Esophagus muscularis mucosa (tissue), 4 donors: ENCODE measurements at regions not wholly inside any gene's neighbourhood (a gene's known extent, or its start where the extent isn't known, plus 50 kb on each side); places are given as distances from the start of the nearest gene placed in this dataset.
"Not testable (repeated sequence)": the region's sequence is repeated elsewhere in the genome, so short reads cannot be mapped to it uniquely, and the experiment has no call there.

ENCODE experiments used
- DNase-seq: peaks from one replicate; pipeline ENCODE4 v3.0.0-alpha.2; 2017; ENCODE audit errors: extremely low spot score
- H3K27ac ChIP-seq, 4 donors: fragments of 200-600 bp; sonication (generic); replicated peaks in 1 of 4; 1 replicate in 3 of 4; 2 replicates in 1 of 4; pipeline ENCODE4 v1.5.1; 2016 to 2019; ENCODE audit warnings: mild to moderate bottlenecking in 1 of 4
- H3K27me3 ChIP-seq, 4 donors: fragments of 200-600 bp; sonication (generic); one replicate each; pipeline versions ENCODE4 v1.5.1 to v1.6.0; 2016 to 2019
- H3K36me3 ChIP-seq, 4 donors: fragments of 200-600 bp; sonication (generic); one replicate each; pipeline ENCODE4 v1.5.1; 2016 to 2019
- H3K4me1 ChIP-seq, 4 donors: fragments of 200-600 bp; sonication (generic); one replicate each; pipeline ENCODE4 v1.5.1; 2016 to 2019
- H3K4me3 ChIP-seq, 4 donors: fragments of 200-600 bp; sonication (generic); 1 replicate in 2 of 4; 2 replicates in 2 of 4; pipeline ENCODE4 v1.5.1; 2016 to 2019; ENCODE audit warnings: mild to moderate bottlenecking in 4 of 4, moderate library complexity in 1 of 4
- H3K9me3 ChIP-seq, 4 donors: fragments of 200-600 bp; sonication (generic); 1 replicate in 3 of 4; 2 replicates in 1 of 4; pipeline ENCODE4 v1.5.1; 2016 to 2019
- EP300 ChIP-seq: sonication (generic); formaldehyde crosslinking; IDR thresholded peaks from one replicate; pipeline ENCODE4 v1.6.1; 2017; ENCODE audit warnings: antibody characterized with exemption
- POLR2A ChIP-seq: fragments of 450-650 bp; IDR thresholded peaks from one replicate; pipeline ENCODE4 v1.6.1; 2017; ENCODE audit warnings: antibody characterized with exemption, moderate library complexity, mild to moderate bottlenecking, low read depth
- POLR2AphosphoS5 ChIP-seq, 2 donors: sonication (generic); formaldehyde crosslinking; IDR thresholded peaks; one replicate each; pipeline ENCODE4 v1.6.1; 2017; ENCODE audit warnings: antibody characterized with exemption in 2 of 2
- WGBS: methylation state at CpG from one replicate; pipeline ENCODE4 v1.1.5; 2018; 5-methylcytosine and 5-hydroxymethylcytosine counted together
- intact Hi-C: fragments of 100-400 bp; cut with DNase I; formaldehyde crosslinking; loops from one replicate; pipeline ENCODE4 v1.15.1; 2023
- TF ChIP-seq, protein P1 (sequence below), 3 experiments: fragments of 200-600 bp in 2 of 3; fragments of 450-650 bp in 1 of 3; sonication (generic) in 2 of 3; IDR thresholded peaks; one replicate each; pipeline ENCODE4 v1.5.1; 2017 to 2019; ENCODE audit warnings: antibody characterized with exemption in 3 of 3, mild to moderate bottlenecking in 2 of 3, moderate library complexity in 1 of 3

DNA sequence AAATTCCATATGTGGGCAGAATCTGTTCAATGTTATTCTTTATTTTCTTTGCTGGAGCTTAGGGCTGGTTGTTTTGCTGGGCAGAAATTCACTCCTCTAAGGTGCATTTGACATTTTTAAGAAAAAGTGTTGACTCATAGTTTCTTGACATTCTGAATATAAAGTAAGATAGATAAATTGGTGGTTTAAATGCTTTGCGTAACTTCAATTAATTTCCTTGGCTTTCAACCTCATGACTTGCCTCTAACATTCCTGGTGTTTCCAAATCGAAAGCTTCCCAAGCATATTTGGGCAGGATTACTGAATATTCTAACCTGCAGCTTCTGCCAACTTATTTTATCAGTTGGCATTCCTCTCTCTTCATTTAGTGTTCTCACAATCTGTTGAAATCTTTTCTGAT is 718.7 kb upstream of the ADGRB3 start:
- Histone ChIP-seq H3K4me1 (no peaks in the 10 kb centered on the region), H3K4me3 (no peak overlapping the region), H3K27me3 (no peaks in the 10 kb centered on the region), H3K27ac (no peak overlapping the region), H3K9me3 (no peaks in the 10 kb centered on the region), H3K36me3 (no peaks in the 10 kb centered on the region)
- TF ChIP-seq POLR2AphosphoS5 (IDR thresholded peaks at IDR 0.05) (no peak), POLR2A (no peak), EP300 (no peak)
- TF ChIP-seq, protein P1, sequence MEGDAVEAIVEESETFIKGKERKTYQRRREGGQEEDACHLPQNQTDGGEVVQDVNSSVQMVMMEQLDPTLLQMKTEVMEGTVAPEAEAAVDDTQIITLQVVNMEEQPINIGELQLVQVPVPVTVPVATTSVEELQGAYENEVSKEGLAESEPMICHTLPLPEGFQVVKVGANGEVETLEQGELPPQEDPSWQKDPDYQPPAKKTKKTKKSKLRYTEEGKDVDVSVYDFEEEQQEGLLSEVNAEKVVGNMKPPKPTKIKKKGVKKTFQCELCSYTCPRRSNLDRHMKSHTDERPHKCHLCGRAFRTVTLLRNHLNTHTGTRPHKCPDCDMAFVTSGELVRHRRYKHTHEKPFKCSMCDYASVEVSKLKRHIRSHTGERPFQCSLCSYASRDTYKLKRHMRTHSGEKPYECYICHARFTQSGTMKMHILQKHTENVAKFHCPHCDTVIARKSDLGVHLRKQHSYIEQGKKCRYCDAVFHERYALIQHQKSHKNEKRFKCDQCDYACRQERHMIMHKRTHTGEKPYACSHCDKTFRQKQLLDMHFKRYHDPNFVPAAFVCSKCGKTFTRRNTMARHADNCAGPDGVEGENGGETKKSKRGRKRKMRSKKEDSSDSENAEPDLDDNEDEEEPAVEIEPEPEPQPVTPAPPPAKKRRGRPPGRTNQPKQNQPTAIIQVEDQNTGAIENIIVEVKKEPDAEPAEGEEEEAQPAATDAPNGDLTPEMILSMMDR (IDR thresholded peaks at IDR 0.05) = no peak
- no peak for DNase-seq
- intact Hi-C loops = no loop called here
- 74% methylated on average over 2 of the region's 2 CpGs for WGBS

DNA sequence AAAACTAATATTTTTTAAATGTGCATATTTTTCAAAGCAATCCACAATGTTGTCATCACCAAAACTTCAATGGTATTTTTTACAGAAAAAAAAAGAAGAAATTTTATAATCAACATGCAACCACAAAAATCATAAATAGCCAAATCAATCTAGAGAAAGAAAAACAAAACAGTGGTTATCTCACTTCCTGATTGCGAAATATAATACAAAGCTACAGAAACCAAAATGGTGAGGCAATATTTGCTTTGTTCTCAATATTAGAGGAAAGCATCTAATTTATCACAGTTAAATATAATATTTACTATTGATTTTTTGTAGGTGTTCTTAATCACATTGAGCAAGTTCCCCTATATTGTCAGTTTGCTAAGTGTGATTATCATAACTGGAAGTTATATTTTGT is 720.7 kb upstream of the ADGRB3 start:
- H3K36me3 ChIP-seq = no peaks in the 10 kb centered on the region
- no peak overlapping the region for H3K4me3 ChIP-seq
- no peak for DNase-seq
- 0% methylated on average over 1 of the region's 1 CpG for WGBS
- no peak overlapping the region for H3K27ac ChIP-seq
- no peaks in the 10 kb centered on the region for H3K27me3 ChIP-seq
- no peaks in the 10 kb centered on the region for H3K9me3 ChIP-seq
- intact Hi-C loops = no loop called here
- H3K4me1 ChIP-seq = no peaks in the 10 kb centered on the region
- no peak for TF ChIP-seq POLR2A
- TF ChIP-seq POLR2AphosphoS5 (IDR thresholded peaks at IDR 0.05) = no peak
- TF ChIP-seq EP300 = no peak
- TF ChIP-seq, protein P1 (IDR thresholded peaks at IDR 0.05) = no peak

GRCh38 chr6:67909354-67909753 is 725.7 kb upstream of the ADGRB3 start:
- no peak overlapping the region for H3K4me3 ChIP-seq
- no peak for TF ChIP-seq EP300
- TF ChIP-seq POLR2AphosphoS5 (IDR thresholded peaks at IDR 0.05) = no peak
- TF ChIP-seq POLR2A = no peak
- TF ChIP-seq, protein P1 (IDR thresholded peaks at IDR 0.05) = no peak
- no peak for DNase-seq
- WGBS = 84% methylated on average over 2 of the region's 2 CpGs
- no peaks in the 10 kb centered on the region for H3K36me3 ChIP-seq
- H3K27ac ChIP-seq = no peak overlapping the region
- no peaks in the 10 kb centered on the region for H3K27me3 ChIP-seq
- intact Hi-C loops = no loop called here
- H3K4me1 ChIP-seq = no peaks in the 10 kb centered on the region
- H3K9me3 ChIP-seq = no peaks in the 10 kb centered on the region

DNA sequence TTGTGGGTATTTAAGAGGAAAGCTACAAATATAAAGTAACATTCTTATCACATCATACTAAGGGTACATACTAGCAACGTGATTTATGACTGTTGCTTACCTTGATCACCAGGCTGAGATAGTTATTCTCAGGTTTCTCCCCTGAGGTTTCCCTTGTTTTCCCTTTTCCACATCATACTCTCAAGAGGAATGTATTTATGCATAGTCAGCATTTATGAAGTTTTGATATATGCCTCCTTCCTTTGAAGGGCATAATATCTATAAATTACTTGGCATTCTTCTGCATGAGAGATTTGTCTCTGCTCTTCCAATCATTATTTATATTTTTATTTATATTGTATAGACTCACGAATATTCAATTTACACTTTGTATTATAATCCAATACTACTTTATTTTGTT is 726.7 kb upstream of the ADGRB3 start:
- DNase-seq = no peak
- Histone ChIP-seq H3K4me3 (no peak overlapping the region), H3K36me3 (no peaks in the 10 kb centered on the region), H3K27me3 (no peaks in the 10 kb centered on the region), H3K27ac (no peak overlapping the region), H3K4me1 (no peaks in the 10 kb centered on the region), H3K9me3 (no peaks in the 10 kb centered on the region)
- TF ChIP-seq POLR2AphosphoS5 (IDR thresholded peaks at IDR 0.05) = no peak
- no peak for TF ChIP-seq POLR2A
- TF ChIP-seq EP300 = no peak
- TF ChIP-seq, protein P1 (IDR thresholded peaks at IDR 0.05) = no peak
- intact Hi-C loops = no loop called here
- 76% methylated on average over 2 of the region's 2 CpGs for WGBS

- H3K4me3 ChIP-seq, H3K27ac ChIP-seq, H3K4me1 ChIP-seq, H3K27me3 ChIP-seq, H3K9me3 ChIP-seq, DNase-seq, H3K36me3 ChIP-seq, intact Hi-C loops: not testable (repeated sequence)
These were observed 730.3 kb upstream of the ADGRB3 start for GRCh38 chr6:67904735-67905134.
